WERI-Rb-1 (cell line): ENCODE measurements at regions not wholly inside any gene's neighbourhood (a gene's known extent, or its start where the extent isn't known, plus 50 kb on each side); places are given as distances from the start of the nearest gene placed in this dataset.
"Not testable (repeated sequence)": the region's sequence is repeated elsewhere in the genome, so short reads cannot be mapped to it uniquely, and the experiment has no call there.

ENCODE experiments used
- DNase-seq: peaks from one replicate; pipeline ENCODE4 v3.0.0-alpha.2; 2020
- H3K27ac ChIP-seq: fragments of 250-450 bp; sonication (Bioruptor Pico); 2 replicates; pipeline ENCODE4 v1.5.1; 2020; ENCODE audit warnings: mild to moderate bottlenecking, moderate library complexity
- H3K27me3 ChIP-seq: fragments of 250-450 bp; sonication (Bioruptor Pico); 2 replicates; pipeline ENCODE4 v1.5.1; 2021; ENCODE audit warnings: mild to moderate bottlenecking, low read depth, moderate library complexity; ENCODE audit not compliant: insufficient read depth, severe bottlenecking
- H3K36me3 ChIP-seq: fragments of 250-450 bp; sonication (Bioruptor Pico); 2 replicates; pipeline ENCODE4 v1.5.1; 2020; ENCODE audit warnings: mild to moderate bottlenecking, moderate library complexity
- H3K4me3 ChIP-seq: 2 replicates; pipeline ENCODE4 v1.5.1; 2011; ENCODE audit warnings: low read depth, mild to moderate bottlenecking, control low read depth, low read length
- H3K9me3 ChIP-seq: fragments of 250-450 bp; sonication (Bioruptor Pico); 2 replicates; pipeline ENCODE4 v1.5.1; 2021; ENCODE audit warnings: mild to moderate bottlenecking, moderate library complexity; ENCODE audit not compliant: severe bottlenecking
- TF ChIP-seq, protein P1 (sequence below): IDR thresholded peaks from 2 replicates; pipeline ENCODE4 v1.5.1; 2011; ENCODE audit warnings: low read depth, mild to moderate bottlenecking, control low read depth, inconsistent platforms, low read length

DNA sequence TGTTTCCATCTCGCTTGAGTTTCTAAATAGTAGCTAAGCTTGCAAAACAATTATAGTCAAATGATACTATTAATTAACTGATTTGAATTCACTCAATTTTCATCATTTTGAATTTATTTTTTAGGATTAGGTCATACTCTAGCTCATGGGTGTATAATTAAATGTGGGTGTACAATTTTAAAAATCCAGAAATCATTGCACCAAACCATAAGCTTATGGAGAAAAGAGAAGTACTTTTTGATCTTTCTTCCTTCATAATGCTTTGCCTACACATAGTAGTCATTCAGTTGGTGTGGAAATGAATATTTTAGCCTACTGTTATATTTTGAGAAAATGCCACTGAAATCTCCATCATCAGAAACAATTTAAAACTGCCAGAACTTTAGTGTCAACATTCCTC is 175.1 kb downstream of the CD47 start:
- Histone ChIP-seq H3K27ac (no peak overlapping the region), H3K27me3 (no peaks in the 10 kb centered on the region), H3K36me3 (no peaks in the 10 kb centered on the region), H3K9me3 (no peaks in the 10 kb centered on the region), H3K4me3 (no peak overlapping the region)
- DNase-seq = no peak
- TF ChIP-seq, protein P1, sequence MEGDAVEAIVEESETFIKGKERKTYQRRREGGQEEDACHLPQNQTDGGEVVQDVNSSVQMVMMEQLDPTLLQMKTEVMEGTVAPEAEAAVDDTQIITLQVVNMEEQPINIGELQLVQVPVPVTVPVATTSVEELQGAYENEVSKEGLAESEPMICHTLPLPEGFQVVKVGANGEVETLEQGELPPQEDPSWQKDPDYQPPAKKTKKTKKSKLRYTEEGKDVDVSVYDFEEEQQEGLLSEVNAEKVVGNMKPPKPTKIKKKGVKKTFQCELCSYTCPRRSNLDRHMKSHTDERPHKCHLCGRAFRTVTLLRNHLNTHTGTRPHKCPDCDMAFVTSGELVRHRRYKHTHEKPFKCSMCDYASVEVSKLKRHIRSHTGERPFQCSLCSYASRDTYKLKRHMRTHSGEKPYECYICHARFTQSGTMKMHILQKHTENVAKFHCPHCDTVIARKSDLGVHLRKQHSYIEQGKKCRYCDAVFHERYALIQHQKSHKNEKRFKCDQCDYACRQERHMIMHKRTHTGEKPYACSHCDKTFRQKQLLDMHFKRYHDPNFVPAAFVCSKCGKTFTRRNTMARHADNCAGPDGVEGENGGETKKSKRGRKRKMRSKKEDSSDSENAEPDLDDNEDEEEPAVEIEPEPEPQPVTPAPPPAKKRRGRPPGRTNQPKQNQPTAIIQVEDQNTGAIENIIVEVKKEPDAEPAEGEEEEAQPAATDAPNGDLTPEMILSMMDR = no peak

DNA sequence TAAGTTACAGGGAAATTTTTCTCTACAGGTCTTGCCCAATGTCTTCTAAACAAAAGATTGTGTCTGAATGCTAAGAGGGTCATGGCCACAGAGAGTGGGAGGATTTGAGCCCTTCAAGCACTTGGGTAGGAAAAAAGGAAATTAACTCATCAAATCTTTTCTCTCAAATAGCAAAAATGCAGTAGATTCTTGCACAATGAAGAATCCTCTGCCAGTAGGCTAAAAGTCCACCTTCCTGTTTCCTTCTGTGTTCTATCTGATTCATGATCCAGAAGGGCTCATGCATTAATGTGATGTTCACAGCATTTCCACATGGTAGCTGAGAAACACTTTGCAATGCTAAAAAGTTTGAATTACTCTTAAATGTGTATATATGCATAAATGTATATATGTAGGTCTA is 177.1 kb downstream of the CD47 start:
- no peak overlapping the region for H3K27ac ChIP-seq
- no peaks in the 10 kb centered on the region for H3K36me3 ChIP-seq
- no peak for DNase-seq
- TF ChIP-seq, protein P1 = no peak
- H3K27me3 ChIP-seq = no peaks in the 10 kb centered on the region
- H3K9me3 ChIP-seq = no peaks in the 10 kb centered on the region
- no peak overlapping the region for H3K4me3 ChIP-seq

DNA sequence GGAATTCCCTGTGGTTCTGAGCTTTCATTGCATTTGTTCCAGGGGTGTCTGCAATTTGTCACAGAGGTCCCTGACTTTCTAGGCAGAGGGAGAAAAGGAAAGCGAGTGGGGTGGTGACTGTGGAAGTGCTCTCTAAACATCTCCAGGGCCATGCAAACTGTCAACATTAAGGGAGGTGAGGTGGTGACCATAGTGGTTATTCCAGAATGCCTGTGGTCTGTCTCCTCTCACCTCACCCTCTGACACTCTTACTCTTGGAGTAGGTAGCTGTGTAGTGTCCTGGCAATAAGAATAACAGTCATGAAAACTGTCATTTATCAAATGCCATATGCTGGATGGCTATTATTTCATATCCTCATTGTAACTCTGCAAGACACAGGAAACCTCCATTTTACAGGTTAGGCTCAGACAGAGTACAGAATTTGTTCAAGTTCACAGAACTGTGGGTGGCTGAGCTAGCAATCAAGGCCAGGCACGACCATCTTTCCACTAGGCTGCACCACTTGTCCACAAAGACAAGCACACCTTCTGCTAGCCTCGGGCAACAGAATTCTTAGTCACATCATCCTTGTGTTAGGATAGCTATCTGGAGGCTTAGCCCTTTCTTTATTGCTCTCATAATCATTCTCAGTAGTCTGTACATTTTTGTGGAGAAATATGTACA is 179.4 kb downstream of the CD47 start:
- no peaks in the 10 kb centered on the region for H3K27me3 ChIP-seq
- H3K9me3 ChIP-seq = no peaks in the 10 kb centered on the region
- DNase-seq = no peak
- no peak overlapping the region for H3K27ac ChIP-seq
- no peak overlapping the region for H3K4me3 ChIP-seq
- TF ChIP-seq, protein P1 = no peak
- no peaks in the 10 kb centered on the region for H3K36me3 ChIP-seq

DNA sequence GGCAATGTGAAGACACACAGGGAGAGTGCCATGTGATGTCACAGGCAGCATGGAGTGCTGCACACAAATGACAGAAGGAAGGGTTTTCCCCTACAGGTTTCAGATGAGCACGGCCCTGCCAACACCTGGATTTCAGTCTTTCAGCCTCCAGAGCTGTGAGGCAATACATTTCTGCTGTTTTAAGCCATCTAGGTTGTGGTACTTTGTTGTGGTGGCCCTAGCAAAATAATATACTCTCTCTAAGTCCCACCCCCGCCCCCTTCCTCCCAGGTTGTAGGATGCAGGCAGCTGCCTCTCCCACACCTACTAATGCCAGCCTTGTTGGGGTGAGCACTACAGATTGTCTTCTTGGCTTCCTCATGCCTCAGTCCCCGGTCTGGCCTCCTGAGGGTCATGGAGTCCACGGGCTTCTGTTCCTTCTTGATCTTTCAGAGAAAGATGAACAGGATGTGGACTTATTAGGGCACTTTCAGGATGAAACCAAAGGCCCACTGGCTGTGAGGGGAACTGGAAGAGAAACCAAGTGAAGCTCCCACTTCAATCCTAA is 180.0 kb downstream of the CD47 start:
- DNase-seq = no peak
- TF ChIP-seq, protein P1 = no peak
- no peaks in the 10 kb centered on the region for H3K27me3 ChIP-seq
- H3K27ac ChIP-seq = no peak overlapping the region
- H3K36me3 ChIP-seq = no peaks in the 10 kb centered on the region
- no peaks in the 10 kb centered on the region for H3K9me3 ChIP-seq
- no peak overlapping the region for H3K4me3 ChIP-seq

DNA sequence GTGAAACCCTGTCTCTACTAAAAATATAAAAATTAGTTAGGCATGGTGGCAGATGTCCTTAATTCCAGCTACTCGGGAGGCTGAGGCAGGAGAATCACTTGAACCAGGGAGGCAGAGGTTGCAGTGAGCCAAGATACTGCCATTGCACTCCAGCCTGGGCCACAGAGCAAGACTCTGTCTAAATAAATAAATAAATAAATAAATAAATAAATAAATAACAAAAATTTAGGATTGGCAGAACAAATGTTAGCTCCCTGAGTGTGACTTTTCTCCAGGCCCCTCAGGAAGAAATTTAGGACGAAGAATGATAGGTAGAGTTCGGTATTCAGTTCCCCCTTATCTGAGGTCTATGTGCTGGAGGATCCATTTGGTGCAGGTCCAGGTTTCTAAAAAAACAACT is 181.2 kb downstream of the CD47 start:
- DNase-seq, H3K9me3 ChIP-seq, H3K36me3 ChIP-seq, H3K27me3 ChIP-seq, H3K27ac ChIP-seq, H3K4me3 ChIP-seq: not testable (repeated sequence)

DNA sequence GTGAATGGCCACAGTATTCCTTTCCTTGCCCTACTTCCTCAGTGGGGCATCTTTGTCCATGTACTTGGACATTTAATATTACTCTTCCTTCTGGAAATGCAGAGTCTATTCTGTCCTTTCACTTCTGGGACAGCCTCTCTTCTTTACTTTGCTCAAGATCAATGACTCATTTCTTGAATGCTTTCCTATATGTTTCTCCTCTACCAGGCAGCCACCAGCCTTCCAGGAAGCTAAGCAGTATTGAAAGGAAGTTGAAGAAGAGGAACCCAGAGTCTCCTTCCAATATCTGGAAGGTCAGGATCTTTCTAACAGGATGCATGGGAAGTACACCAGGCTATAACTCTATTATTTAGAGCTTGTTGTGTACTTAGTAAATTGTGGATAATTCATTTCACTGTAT is 182.8 kb downstream of the CD47 start:
- H3K27ac ChIP-seq = no peak overlapping the region
- TF ChIP-seq, protein P1 = no peak
- no peak overlapping the region for H3K4me3 ChIP-seq
- no peaks in the 10 kb centered on the region for H3K9me3 ChIP-seq
- H3K36me3 ChIP-seq = no peaks in the 10 kb centered on the region
- no peak for DNase-seq
- no peaks in the 10 kb centered on the region for H3K27me3 ChIP-seq
